Transverse colon (tissue), 4 donors: ENCODE measurements at regions not wholly inside any gene's neighbourhood (a gene's known extent, or its start where the extent isn't known, plus 50 kb on each side); places are given as distances from the start of the nearest gene placed in this dataset.
"Not testable (repeated sequence)": the region's sequence is repeated elsewhere in the genome, so short reads cannot be mapped to it uniquely, and the experiment has no call there.

Experiments
- CTCF ChIP-seq, 5 experiments: fragments of 200-600 bp in 3 of 5; fragments of 450-650 bp in 2 of 5; sonication (generic) in 3 of 5; IDR thresholded peaks; 1 replicate in 2 of 5; 2 replicates in 3 of 5; pipeline ENCODE4 v1.5.1; 2016 to 2017; ENCODE audit warnings: antibody characterized with exemption in 5 of 5, inconsistent platforms in 3 of 5, mild to moderate bottlenecking in 2 of 5, moderate library complexity in 1 of 5
- EP300 ChIP-seq: sonication (generic); formaldehyde crosslinking; IDR thresholded peaks from one replicate; pipeline ENCODE4 v1.6.1; 2017; ENCODE audit warnings: antibody characterized with exemption, low read depth
- POLR2A ChIP-seq: fragments of 450-650 bp; IDR thresholded peaks from one replicate; pipeline ENCODE4 v1.6.1; 2016; ENCODE audit warnings: antibody characterized with exemption, mild to moderate bottlenecking, moderate library complexity
- POLR2AphosphoS5 ChIP-seq, 3 donors: sonication (generic); formaldehyde crosslinking; IDR thresholded peaks; one replicate each; pipeline ENCODE4 v1.6.1; 2016; ENCODE audit warnings: antibody characterized with exemption in 3 of 3

GRCh38 chr7:29696402-29696801 lies 109.9 kb upstream of the WIPF3 start:
- not testable (repeated sequence) for TF ChIP-seq CTCF (IDR thresholded peaks at IDR 0.05); POLR2A; EP300; POLR2AphosphoS5 (IDR thresholded peaks at IDR 0.05)
